GM19372 (cell line): ENCODE measurements at regions not wholly inside any gene's neighbourhood (a gene's known extent, or its start where the extent isn't known, plus 50 kb on each side); places are given as distances from the start of the nearest gene placed in this dataset.
"Not testable (repeated sequence)": the region's sequence is repeated elsewhere in the genome, so short reads cannot be mapped to it uniquely, and the experiment has no call there.

Experiments
- ATAC-seq: cut with Tn5 transposase; IDR thresholded peaks from one replicate; pipeline ENCODE4 v1.9.1; 2021; ENCODE audit warnings: mild to moderate bottlenecking, low read depth, moderate library complexity; ENCODE audit not compliant: unreplicated experiment

DNA sequence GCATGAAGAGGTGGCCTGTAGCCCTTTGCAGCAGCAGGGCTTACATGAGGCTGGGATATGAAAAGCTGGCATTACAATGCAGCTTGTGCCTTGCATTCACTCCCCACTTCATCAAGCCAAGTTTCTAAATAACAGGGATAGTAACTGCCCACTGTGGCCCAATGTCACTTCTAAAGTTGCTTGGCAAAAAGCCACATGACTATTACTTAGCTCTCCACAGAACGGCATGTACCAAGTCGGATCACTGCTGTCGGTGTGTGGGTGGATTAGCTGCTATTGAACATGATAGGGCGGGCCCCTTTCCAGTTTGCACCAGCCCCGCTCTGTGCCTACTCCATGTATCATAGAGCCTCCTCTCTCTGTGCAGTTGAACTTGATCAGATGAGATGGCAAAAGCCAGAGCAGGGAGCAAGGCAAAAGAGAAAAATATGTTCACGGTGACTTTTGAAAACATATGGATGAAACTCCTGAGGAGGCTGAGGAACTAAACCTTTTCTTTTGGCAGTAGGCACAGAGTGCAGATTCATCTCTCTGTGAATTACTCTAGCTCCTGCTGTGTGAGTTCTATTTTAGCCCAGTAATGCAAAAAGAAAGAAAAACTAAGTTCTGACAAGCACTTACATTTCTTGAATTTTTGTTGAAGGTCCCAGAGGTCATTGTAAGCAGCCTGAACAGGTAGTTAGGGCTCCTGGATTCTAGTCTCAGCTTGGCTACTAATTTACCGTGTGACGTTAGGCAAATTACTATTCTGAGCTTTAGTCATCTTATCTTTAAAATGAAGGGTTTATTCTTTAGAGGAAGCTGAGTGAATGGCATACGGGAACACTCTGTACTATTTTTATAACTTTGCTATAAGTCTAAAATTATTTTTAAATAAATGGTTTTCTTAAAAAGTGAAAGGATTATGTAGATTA is 125.6 kb upstream of the NBPF9 start:
- not testable (repeated sequence) for ATAC-seq

DNA sequence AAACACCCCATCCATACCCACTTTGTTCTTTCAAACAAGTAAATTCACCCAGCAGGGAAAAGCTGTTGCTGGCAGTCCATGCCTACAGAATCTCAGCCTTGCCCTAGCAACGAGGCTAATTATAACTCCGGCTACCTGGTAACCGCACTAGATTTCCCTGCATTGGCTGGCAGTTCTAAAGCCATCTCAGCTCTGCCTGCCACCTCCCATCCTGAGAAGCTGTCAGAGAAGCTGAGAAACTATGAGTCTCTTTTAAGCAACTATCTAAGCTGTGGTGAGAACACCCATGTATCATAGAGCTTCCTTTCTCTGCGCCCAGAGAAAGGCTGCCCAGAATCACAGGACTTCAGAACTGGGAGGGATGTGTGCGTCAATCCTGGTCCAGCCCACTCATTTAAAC is 126.5 kb upstream of the NBPF9 start:
- ATAC-seq, result not testable (repeated sequence)

DNA sequence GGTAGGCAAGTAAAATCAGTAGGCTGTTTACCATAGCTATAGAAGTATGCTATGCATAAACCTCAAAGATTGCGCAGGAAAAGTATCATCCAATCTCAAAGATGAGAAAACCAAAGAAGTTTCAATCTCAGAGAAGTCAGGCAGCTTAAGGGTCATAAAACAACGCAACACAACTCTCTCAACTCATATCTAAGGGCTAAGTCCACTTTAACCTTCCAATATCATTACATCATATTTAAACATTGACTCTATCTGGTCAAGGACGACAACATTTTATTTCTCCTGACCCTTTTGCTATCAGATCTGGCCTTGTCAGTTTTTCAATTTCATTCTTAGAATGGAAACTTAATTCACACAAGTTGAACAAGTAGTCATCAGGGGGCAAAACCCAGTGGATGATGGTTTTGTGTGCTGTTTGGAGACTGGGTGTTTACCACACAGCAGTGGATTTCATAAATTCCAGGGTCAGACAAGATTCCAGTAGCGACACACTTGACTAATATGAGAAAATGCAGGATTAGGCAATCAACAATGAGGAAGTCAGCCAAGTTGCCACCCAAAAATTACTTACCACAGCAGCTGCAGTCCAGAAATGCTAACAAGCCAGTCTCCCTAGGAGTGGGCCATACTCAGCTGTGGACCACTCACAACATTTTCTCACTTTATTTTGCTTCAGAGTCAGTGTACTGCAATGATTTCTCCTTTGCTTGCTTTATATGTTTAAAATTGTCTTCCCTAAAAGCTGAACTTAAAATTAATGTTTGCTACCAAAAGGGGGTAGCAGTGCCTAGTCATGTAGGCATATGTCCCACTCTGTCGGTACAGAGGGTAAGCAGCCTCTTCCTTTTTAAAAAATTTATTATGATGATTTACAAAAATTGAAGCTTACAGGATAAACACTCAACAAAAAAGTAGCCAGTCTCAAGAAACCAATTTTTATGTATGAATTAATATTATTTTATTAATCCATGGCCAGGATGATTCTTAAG is 131.9 kb upstream of the NBPF9 start:
- ATAC-seq, result not testable (repeated sequence)

DNA sequence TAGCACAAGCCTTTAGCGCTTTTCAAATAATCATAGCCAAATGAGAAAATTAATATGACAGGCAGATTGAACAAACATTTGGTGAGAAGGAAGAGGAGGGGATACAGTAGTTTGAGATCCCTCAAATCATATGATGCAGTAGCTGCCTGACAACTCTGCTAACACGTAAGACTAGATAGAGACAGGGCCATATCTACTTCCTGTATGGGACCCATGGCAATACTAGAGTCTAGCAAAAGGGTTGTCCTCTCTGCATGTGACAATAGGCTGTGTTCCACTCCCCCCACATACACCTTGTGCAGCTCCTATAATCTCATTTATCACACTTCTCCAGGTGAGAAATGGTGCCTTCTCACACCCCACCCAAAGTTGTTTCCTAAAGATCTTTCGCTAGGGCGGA is 134.2 kb upstream of the NBPF9 start:
- ATAC-seq, result not testable (repeated sequence)

DNA sequence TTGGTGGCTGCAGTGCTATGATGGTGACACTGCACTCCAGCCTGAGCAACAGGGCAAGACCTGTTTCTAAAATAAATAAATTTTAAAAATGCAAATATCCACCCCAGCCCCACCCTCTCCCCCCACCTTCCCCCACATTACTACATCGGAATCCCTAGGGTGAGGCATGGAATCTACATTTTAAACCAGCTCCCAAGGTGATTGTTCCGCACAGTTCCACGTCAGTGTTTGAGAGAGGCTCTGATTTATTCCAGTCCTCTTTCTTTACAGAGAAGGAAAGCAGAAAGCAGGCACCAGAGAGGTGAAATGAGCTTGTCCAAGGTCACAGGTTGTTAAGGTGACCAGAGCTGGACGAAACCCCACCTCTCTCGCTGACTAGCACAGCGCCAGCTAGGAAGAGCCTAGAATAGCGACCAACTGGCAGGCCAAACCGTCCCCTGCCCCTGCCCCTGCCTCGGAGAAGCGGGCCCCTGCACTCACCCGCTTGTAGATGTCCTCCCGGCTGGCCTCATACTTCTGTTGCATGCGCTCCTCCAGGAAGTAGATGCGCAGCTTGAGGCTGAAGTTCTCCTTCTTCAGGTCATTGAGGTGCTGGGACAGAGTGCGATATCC is 136.7 kb upstream of the NBPF9 start:
- not testable (repeated sequence) for ATAC-seq

DNA sequence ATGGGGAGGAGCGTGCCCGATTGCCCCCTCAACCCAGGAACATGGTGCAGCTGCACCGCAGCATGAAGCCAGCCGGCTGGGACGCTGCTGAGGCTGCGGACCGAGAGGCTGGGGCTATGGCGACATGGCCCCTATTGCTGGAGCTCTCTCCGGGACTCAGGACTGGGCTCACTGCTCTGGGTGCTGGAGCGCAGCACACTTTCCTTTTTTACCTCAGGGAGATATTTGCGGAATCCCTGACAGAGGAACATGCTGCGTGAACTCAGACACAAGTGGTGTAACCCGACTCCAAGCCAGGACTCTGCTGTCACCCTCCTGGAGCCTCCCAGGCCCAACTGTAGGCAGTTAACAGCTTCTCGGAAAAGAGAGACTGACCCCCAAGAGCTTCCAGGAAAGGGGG is 137.2 kb upstream of the NBPF9 start:
- ATAC-seq, result not testable (repeated sequence)

DNA sequence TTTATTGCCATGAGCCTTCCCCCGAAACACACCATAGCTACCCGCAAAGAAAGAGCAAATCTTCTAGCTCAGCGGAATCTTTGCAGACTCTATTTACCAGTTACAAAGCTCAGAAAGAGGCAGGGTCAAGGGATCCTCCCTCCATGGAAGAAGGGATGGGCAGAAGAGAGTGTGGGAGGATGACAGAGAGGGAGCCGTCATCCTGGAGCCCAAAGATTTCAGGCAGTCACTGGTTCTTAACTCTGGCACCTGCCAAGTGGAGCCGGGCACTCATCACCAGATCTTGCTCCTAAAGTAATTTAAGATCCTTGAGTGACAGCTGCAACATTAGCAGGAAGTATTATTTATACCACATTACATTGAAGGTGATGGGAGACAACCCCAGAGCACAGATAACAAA is 137.9 kb upstream of the NBPF9 start:
- ATAC-seq, result not testable (repeated sequence)

DNA sequence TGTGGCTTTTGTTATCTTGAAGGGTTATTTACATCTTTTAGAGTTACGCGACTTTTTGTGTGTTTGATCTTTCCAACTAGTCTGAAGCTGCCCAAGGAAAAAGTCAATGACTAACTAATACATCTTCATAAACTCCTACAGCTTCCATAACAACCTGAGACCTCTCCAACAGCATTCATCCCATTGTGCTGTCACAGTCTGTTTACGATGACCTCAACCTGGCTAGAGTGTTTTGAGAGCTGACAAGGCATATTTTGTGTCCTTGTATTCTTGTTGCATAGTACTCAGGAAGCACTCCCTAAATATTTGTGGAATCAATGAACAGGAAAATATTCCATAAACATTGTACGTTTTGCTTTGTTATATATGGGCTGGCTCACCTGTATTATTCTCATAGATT is 140.2 kb upstream of the NBPF9 start:
- ATAC-seq, result not testable (repeated sequence)

DNA sequence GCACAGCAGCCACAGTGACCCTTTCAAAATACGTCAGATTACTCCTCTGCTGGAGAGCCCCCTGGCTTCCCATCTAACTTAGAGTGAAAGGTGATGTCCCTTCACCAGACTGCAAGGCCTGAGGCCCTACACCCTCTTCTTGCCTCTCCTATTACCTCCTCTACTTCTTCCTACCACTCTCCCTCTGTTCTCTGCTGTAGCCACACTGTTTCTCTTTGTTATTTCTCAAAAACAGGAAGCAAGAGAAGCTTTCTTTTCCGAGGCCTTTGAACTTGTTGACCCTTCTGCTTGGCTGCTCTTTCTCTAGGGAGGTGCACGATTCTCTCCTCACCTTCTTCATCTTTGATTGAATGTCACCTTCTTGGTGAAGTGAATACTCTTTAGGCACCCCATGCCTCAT is 141.3 kb upstream of the NBPF9 start:
- not testable (repeated sequence) for ATAC-seq

DNA sequence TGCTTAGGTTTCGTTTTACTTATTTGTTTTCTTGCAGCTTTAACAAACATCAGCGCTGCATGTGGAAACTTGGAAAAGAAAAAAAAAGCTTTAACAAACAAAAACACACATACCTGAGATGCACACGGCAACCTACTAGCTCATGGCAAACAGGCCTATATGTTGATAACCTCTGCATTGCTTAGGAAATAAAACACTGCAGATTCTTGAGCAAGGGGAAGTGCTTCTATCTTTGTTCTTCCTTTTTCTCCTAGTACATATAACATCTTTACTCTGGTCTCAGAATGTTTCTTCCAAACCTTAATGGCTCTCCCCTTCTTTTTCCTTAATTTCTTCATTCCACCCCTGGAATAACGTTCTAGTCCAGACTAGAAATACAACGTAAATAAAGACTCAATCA is 142.9 kb upstream of the NBPF9 start:
- ATAC-seq, result not testable (repeated sequence)

DNA sequence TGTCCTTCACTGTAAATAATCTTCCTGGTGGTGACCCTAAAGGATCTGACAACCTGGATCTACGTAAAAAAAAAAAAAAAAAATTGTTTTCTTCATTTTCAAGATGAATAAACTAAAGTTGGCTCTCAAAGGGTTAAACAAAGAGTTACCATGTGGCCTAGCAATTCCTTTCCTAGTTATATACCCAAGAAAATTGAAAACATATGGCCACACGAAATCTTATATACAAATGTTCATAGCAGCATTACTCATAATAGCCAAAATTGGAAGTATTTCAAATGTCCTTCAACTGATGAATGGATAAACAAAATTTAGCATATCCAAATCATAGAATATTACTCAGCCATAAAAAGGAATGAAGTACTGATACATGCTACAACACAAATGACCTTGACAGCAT is 145.3 kb upstream of the NBPF9 start:
- not testable (repeated sequence) for ATAC-seq

DNA sequence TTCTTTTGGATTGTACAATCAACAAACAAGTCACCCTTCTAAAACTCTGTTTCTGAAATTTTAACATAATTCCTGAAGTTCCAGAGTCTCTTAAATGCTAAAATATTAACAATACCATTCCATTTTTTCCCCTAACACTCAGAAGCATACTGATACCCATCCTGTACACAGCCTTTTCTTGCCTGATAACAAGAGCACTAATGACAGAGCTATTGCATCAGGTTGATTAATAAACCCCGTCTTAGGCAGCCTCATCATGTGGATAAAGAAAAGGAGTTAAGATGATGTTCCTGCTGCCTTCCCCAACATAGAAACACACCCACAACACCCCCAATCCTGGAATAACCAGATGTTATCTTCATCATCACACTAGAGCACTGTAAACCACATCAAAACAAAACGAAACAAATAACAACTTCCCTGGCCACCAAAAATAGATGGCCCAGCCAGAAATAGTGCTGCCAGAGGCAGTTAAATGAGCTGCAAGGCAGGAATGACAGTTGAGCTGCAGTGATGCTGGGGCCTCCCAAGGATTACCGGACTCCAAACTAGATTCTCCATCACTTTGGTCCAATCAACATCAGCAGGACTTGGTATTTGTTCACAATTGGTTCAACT is 146.6 kb upstream of the NBPF9 start:
- not testable (repeated sequence) for ATAC-seq

DNA sequence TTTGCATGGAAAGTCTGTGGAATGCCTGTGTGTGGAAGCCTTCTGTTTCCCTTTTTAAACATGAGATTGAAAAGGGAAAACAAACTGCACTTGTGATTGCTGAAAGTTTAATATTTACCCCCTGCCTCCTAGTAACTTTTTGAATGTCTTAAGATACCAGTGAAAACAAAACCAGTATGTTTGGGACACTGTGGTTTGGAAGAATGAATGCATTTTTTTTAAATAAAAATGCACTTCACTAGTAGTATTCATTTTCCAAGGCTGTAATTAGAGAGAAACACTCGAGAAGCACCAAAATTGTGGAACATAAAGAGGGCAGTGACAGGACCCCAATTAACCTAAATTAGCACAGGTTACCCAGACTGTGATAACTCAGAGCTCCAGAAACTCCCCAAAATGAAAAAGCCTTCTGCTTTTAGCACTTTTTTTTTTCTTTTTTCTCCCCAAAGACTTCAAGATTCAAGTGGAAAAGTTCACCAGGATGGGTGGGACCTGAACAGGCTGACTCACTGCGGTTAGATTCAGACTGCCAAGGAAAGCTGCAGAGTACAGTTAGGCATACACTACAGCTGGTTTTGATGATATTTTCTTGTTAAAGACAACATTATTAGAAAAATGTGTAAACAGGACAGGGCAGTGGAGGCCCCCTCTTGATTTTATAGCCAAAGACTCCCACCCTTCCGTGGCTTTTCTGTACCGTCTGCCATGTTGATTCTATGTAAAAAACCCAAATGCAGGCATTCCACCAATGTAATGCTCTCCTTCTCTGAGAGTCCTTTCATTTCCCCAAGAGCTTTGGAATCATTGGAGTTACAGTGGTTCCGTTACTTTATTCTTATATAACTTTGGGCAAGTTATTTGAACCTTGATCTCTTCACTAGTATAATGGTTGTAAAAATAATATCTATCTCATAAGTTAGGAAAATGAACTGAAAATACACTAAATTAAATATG is 151.8 kb upstream of the NBPF9 start:
- ATAC-seq, result not testable (repeated sequence)

DNA sequence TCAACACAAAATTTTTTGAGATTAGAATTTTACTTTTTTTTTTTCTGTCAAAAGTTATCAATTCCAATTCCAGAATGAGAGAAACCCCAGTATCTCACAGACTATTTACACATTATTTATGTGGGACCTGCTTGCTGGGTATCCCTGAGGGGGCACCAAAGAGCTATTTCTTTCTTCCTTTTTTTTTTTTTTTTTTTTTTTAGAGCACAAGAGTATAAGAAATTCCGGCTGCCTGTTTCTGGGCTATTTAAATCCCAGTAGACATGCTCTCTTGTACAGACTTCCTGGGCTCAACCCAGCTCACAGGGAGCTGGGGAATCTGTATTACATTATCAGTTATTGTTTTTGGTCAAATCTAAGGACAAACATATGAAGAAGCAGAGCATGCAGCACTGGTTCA is 156.9 kb upstream of the NBPF9 start:
- not testable (repeated sequence) for ATAC-seq

DNA sequence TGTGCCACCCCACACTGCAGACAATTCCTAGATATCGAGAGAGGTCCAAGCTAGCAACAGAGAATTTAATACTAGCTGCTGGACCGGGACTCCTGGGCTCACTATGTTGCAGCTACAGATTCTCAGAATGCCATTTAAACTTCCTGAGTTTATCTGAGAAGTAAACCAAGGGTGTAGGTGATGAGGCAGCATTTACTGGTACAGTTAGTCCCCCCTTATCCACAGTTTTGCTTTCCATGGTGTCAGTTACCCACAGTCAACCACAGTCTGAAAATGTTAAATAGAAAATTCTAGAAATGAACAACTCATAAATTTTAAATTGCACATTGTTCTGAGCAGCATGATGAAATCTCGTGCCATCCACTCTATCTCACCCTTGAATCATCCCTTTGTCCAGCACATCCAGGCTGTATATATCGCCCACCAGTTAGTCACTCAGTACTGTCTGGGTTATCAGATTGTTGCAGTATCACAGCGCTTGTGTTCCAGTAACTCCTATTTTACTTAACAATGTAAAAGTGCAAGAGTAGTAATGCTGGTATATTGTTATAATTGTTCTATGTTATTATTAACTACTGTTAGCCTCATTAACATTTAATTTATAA is 157.5 kb upstream of the NBPF9 start:
- ATAC-seq, result not testable (repeated sequence)

DNA sequence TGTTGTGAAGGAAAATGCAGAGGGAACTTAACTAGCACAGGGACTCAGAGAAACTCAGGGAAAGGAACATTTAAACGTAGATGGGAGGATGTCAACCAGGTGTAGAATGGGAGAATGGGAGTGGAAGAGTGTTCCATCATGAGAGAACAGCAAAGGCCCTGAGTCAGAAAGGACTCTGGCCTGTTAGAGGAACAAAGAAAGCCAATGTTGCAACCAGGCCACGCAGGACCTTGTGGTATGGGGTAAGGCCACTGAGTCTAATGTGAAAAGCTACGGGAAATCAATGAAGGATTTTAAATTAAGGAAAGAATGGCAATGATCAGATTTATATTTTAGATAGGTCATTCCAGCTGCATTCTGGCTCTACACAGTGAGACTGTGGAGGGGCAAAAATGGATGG is 163.9 kb upstream of the NBPF9 start:
- ATAC-seq, result not testable (repeated sequence)

DNA sequence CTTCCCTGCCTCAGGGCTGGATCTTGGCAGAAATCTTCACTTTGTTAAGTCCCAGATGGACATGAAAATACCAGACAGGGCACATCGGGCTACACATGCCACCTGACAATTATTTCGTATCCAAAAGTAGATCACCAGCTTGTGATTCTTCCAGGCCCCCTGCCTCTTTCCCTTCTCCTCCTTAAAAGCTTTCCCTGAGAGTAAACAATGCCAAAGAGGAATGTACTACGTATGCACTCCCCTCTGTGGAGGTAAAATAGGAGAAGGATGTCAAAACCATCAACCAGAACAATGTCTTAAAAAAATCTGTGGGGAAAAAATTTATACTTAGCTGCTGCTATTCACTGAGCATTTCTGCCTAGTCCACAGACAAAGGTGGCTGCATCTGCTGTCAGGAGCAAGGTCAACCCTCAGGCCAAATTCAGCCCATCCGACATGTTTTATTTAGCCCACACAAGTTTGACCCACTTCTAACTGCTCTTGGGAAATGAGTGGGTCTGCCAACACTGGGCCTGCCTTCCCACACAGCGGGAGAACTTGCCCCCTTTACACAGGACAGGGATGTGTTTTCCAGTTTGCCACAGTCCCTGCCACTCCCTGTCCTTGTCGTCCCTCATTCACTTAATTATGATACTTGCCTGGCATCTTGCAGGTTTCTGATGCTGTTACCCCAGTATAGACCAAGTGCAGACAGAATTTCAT is 165.8 kb upstream of the NBPF9 start:
- not testable (repeated sequence) for ATAC-seq

DNA sequence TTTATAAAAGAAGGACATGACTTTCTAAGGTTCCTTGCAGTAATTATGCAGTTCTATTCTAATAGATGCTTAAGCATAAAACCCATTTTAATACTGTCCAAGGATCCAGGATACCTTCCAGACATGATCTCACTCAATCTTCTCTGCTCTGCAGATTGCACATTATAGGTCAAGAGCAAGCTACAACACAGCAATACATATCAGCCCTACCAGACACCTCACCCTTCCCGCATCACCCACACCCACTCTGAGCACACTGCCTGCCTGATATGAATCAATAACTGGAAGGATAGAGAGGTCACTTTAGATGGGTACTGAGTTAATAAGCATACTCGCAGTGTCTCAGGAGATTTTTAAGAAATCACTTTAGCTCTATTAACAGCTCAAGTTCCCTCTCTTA is 166.5 kb upstream of the NBPF9 start:
- not testable (repeated sequence) for ATAC-seq
